HG02678 (cell line): ENCODE measurements at regions not wholly inside any gene's neighbourhood (a gene's known extent, or its start where the extent isn't known, plus 50 kb on each side); places are given as distances from the start of the nearest gene placed in this dataset.
"Not testable (repeated sequence)": the region's sequence is repeated elsewhere in the genome, so short reads cannot be mapped to it uniquely, and the experiment has no call there.

Source experiments
- ATAC-seq: cut with Tn5 transposase; IDR thresholded peaks from one replicate; pipeline ENCODE4 v1.9.1; 2021; ENCODE audit warnings: mild to moderate bottlenecking, moderate library complexity; ENCODE audit not compliant: unreplicated experiment

DNA sequence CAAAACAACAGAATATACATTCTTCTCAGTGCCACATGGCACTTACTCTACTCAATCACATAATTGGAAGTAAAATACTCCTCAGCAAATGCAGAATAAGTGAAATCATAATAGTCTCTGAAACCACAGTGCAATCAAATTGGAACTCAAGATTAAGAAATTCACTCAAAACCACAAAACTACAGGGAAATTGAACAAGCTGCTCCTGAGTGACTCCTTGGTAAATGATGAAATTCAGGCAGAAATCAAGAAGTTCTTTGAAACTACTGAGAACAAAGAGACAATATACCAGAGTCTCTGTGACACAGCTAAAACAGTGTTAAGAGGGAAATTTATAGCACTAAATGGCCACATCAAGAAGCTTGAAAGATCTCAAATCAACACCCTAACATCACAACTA, 125.4 kb downstream of the MTERF1 start:
- not testable (repeated sequence) for ATAC-seq

GRCh38 chr7:91759205-91759863, 121.2 kb downstream of the MTERF1 start:
- ATAC-seq, result no peak

DNA sequence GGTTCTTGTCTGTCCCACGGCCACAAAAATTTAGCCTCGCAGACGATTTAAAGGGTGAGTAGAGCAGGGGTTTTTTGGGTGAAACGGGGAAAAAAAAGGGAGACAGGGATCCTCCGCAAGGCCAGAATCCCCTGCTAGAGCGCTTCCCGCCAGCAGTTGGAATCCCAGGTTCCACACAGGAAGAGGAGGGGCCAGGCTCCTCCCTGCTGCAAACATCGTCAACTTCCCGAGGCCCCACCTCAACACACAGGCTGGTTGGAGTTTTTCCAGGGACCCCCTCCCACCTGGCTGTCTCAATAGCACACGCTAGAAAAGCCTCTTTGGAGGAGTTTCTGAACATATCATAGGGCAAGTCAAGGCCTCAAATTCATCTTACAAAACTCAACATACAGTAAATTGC, 112.7 kb downstream of the MTERF1 start:
- ATAC-seq, result no peak

DNA sequence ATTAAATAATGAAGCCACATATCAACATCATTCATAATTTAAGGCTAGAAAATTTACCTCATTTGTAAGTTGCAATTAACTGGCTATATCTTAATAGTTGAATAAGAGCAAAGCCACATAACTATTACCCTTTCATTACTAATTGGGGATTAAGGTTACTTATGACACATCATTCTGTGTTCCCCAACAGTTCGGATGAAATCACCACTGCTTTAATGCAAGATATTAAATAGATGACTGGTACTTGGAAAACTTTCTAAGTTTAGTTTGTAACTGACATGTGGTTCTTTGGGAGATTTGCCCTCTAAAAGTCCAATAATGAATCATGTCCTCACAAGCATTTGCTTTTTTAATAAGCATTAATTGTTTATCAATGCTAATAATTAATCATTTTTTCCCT, 109.1 kb downstream of the MTERF1 start:
- ATAC-seq, result no peak

GRCh38 chr7:91771921-91772815, 108.3 kb downstream of the MTERF1 start:
- ATAC-seq, result no peak

DNA sequence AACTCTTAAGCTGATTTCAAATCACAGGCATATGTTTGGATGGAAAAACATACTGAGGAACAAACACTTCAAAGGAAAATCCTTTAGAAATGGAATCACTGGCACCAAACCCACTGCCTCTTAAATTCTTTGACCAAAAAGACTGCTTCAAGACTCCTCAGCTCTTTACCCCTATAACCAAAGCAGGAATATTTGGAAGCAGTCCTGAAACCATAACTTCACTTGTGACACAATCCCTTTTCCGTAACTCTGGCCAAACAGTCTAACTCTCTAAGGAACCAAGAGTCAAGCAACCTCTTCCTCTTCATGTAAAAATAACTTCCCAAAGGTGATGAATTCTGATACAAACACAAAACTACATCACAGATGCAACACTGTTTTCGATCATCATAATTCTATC, 104.3 kb downstream of the MTERF1 start:
- ATAC-seq, result no peak

GRCh38 chr7:91777522-91777921, 103.0 kb downstream of the MTERF1 start:
- ATAC-seq, result no peak

GRCh38 chr7:91778416-91778815, 102.1 kb downstream of the MTERF1 start:
- no peak for ATAC-seq

DNA sequence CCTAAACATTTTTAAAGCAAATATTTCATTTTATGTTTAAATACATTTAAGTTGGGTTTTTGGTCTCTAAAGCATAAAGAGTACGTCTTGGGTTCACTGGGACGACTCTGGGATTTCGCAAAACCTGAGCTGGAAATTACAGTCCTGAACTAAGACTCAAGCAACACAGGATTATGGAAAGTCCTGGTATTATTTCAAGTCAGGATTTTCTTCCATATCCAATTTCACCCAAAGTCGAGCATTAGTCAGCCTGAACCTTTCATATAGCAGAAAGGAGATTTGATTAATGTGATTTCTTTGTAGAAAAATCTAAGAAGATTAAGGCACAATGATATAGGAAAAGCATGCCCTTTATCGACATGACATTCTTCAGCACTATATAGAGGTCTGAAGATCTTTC, 100.0 kb downstream of the MTERF1 start:
- ATAC-seq, result no peak

- no peak for ATAC-seq
Measured at GRCh38 chr7:91784469-91784868, 96.0 kb downstream of the MTERF1 start.

DNA sequence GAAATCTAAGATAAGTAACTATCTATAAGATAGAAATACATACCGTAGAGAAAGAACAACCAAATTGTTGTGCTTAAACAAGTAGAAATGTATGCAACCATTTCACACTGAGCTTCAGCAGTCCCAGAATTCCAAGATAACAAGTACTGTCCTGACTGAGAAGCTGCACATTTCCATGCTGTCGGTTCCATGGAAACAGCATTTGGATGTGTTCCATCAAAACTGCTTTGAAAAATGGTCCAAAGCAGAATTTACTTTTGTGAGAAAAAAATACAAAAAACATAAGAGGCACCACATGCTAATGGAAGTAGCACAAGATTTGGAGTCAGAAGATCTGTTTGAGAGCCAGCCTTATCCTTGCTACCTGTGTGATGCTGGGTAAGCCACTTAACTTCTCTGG, 92.6 kb downstream of the MTERF1 start:
- no peak for ATAC-seq

DNA sequence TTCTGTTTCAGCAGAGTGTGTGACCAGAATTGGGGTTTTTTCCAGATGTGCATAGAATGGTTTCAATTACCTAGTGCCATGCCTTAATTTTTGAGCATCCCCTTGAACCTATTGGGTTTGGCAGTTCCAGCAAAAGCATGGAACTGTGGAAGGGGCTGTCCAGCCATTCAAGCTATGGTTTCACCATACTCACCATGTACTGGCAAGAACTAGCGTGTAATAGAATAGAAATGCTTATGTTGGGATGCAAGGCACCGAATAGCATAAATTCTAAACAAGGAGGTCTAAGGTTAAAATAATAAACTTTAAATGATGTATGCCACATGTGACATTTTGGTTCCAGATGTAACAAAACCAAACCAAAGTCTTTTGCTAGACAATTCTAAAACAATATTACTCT, 91.4 kb downstream of the MTERF1 start:
- ATAC-seq, result no peak

DNA sequence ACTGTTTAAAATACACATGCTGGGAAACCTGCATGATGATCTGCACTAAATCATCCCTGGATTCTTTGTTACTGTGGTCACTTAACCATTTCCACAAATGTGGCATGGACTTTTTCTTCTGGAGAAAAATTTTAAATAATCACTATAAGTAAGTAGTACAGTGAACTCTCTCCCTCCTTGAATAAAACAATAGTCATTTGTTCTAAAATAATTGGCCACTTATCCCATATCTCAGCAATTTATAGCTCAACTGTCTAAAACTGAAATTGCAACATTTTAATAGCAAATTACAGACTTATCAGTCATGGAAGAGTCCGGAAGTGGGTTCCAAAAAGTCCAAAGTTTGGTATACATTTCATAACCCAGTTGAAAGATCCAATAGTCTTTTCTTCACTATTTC, 90.9 kb downstream of the MTERF1 start:
- no peak for ATAC-seq

GRCh38 chr7:91790646-91791045, 89.9 kb downstream of the MTERF1 start:
- not testable (repeated sequence) for ATAC-seq

DNA sequence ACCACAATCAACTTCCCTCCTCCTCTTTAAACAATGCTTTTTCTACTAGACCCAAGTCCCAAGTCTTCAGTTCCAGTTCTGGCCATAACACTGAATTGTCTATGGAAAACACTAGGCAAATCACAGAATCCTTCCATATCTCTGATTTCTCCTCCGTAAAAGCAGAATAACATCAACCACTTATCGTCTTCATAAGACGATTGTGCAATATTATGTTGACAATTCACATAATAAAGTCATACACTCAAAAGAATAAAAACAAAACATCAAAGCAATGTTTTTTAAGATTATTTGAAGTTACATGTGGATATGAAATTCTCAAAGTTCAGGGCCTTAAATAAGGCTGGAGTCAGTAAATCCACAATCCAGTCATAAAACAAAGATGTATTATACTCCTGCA, 84.4 kb downstream of the MTERF1 start:
- no peak for ATAC-seq

GRCh38 chr7:91798425-91798824, 82.1 kb downstream of the MTERF1 start:
- ATAC-seq, result no peak

- ATAC-seq, result no peak
Measured at GRCh38 chr7:91800389-91800788, 80.1 kb downstream of the MTERF1 start.

DNA sequence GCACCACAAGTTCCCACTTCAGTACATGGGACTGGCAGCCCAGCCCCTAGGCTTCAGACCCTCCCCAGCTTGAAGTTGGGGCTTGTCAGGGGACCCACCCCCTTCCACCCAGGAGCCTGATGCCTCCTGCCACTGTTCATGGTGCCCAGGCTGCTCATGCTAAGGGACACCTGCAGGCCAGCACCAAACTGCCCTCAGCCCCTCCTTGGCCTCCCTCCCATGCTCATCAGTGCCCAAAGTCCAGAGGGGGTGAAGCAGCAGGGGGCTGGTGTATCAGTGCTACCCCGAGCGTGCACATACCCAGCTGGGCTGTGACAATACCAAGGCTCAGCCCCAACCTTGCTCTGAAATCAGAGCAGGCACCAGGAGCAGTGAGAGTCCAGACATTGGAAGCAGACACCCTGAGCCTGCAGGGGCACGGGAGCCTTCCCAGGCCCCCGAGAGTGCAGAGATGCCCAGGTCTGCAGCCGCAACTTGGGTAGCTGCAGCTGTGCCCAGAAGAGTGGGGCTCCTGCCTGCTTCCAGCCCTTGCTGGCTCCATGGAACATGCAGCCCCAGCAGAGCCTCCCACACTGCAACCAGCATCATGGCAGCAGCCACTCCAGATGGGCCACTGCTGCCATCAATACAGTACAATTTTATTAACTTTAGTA, 79.0 kb downstream of the MTERF1 start:
- no peak for ATAC-seq

DNA sequence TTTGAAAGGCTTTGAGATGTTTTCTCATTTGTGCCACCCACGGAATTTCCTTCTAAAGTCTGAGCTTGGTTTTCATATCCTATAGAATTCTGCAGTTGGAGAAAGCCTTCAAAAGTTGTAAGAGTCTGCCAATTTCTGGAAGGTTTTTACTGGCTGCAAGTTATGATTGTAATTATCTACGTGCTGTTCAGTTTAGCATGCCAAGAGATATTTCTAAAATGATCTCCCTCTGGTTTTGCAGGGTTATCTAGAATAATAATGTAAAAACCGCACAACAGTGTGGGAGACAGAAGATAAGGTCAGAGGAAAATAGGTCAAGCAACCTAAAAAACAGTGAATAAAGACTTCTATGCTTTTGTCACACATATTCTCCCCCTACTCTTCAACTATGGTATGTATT, 69.3 kb downstream of the MTERF1 start:
- ATAC-seq, result no peak

DNA sequence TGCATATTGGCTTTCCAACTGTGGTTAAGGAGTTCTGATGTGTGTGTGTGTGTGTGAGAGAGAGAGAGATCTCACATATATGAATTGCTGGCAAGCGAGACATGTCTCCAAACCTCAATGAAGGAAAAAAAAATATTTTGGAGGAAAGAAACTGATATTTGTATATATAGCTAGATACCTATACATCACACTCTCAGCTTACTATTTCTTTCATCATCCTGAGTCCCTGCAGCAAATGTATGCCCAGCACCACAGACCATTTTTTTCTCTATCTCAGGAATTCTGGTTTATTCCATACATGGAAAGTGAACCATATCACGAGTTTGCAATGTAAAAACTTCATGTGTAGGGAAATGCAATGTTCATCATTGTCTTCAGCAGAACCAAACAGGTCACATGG, 68.9 kb downstream of the MTERF1 start:
- no peak for ATAC-seq

DNA sequence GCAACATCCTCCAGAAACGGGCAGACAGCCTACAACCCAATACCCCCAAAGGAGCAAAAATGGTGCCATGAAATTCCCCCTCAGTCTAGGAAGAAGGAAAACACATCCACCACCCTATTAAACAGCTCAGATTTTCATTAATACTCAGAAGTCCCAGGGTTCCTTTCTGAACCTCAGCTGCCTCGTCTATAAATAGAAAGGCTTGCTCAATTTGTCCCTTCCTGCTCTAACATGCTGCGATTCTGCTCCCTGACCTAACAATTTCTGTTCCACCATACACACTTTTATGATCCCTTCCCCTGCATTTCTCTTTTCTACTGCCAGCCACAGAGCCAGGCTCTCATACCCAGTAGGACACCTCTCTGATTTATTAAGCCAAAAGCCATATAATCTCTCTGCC, 68.1 kb downstream of the MTERF1 start:
- ATAC-seq, result no peak

- ATAC-seq, result no peak
Measured at GRCh38 chr7:91814189-91814588, 66.3 kb downstream of the MTERF1 start.
